GM12874 (cell line): ENCODE measurements at regions not wholly inside any gene's neighbourhood (a gene's known extent, or its start where the extent isn't known, plus 50 kb on each side); places are given as distances from the start of the nearest gene placed in this dataset.

ENCODE experiments used
- CTCF ChIP-seq: IDR thresholded peaks from 2 replicates; pipeline ENCODE4 v1.5.1; 2011; ENCODE audit warnings: low read depth, mild to moderate bottlenecking, control low read depth, low read length, moderate library complexity; ENCODE audit not compliant: insufficient read depth

- no peak for TF ChIP-seq CTCF
These were observed 82.0 kb upstream of the MYRIP start for GRCh38 chr3:39727415-39727814.

GRCh38 chr3:39733804-39734203 lies 75.6 kb upstream of the MYRIP start:
- no peak for TF ChIP-seq CTCF

- no peak for TF ChIP-seq CTCF
These were observed 64.7 kb upstream of the MYRIP start for GRCh38 chr3:39744746-39745145.

- no peak for TF ChIP-seq CTCF
These were observed 61.4 kb upstream of the MYRIP start for GRCh38 chr3:39748002-39748401.

GRCh38 chr3:39748763-39749162 lies 60.6 kb upstream of the MYRIP start:
- no peak for TF ChIP-seq CTCF

GRCh38 chr3:39750712-39751111 lies 58.7 kb upstream of the MYRIP start:
- no peak for TF ChIP-seq CTCF

GRCh38 chr3:39751286-39751685 lies 58.1 kb upstream of the MYRIP start:
- no peak for TF ChIP-seq CTCF
